Gastrocnemius medialis (tissue), 4 donors: ENCODE measurements at regions not wholly inside any gene's neighbourhood (a gene's known extent, or its start where the extent isn't known, plus 50 kb on each side); places are given as distances from the start of the nearest gene placed in this dataset.

Source experiments
- POLR2A ChIP-seq, 2 donors: fragments of 450-650 bp; IDR thresholded peaks; one replicate each; pipeline ENCODE4 v1.6.1; 2017; ENCODE audit warnings: antibody characterized with exemption in 2 of 2, mild to moderate bottlenecking in 2 of 2, moderate library complexity in 2 of 2
- TF ChIP-seq, protein P1 (sequence below), 5 experiments: fragments of 450-650 bp in 3 of 5; fragments of 200-600 bp in 2 of 5; sonication (generic) in 2 of 5; IDR thresholded peaks in 4 of 5; conservative IDR thresholded peaks in 1 of 5; 1 replicate in 4 of 5; 2 replicates in 1 of 5; pipeline ENCODE4 v1.5.1; 2016 to 2019; ENCODE audit warnings: antibody characterized with exemption in 5 of 5, mild to moderate bottlenecking in 3 of 5, moderate library complexity in 3 of 5

DNA sequence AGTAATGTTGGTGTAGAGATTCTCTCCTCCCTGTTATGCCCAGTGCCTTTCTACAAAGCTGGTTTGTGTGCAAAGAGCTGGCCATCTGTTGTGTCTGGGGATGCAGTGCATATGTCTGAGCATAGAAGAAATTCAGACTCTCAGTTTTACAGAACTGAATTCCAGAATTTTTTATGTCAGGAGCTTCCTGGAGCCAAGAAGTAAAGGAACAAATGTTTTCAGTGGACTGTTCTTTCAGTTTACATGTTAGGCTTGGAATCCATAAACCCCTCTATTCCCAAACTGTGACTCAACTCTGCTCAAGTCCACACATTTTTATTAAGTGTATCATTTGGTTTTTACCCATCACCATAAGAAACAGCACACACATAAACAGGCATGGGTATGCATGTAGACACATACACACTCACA, 366.0 kb downstream of the BRINP1 start:
- TF ChIP-seq, protein P1, sequence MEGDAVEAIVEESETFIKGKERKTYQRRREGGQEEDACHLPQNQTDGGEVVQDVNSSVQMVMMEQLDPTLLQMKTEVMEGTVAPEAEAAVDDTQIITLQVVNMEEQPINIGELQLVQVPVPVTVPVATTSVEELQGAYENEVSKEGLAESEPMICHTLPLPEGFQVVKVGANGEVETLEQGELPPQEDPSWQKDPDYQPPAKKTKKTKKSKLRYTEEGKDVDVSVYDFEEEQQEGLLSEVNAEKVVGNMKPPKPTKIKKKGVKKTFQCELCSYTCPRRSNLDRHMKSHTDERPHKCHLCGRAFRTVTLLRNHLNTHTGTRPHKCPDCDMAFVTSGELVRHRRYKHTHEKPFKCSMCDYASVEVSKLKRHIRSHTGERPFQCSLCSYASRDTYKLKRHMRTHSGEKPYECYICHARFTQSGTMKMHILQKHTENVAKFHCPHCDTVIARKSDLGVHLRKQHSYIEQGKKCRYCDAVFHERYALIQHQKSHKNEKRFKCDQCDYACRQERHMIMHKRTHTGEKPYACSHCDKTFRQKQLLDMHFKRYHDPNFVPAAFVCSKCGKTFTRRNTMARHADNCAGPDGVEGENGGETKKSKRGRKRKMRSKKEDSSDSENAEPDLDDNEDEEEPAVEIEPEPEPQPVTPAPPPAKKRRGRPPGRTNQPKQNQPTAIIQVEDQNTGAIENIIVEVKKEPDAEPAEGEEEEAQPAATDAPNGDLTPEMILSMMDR (IDR thresholded peaks at IDR 0.05 in 4 of 5, conservative IDR thresholded peaks at IDR 0.05 in 1 of 5) = no peak
- TF ChIP-seq POLR2A (IDR thresholded peaks at IDR 0.05) = no peak
